ENCODE measurements at regions not wholly inside any gene's neighbourhood (a gene's known extent, or its start where the extent isn't known, plus 50 kb on each side); places are given as distances from the start of the nearest gene placed in this dataset.

DNA sequence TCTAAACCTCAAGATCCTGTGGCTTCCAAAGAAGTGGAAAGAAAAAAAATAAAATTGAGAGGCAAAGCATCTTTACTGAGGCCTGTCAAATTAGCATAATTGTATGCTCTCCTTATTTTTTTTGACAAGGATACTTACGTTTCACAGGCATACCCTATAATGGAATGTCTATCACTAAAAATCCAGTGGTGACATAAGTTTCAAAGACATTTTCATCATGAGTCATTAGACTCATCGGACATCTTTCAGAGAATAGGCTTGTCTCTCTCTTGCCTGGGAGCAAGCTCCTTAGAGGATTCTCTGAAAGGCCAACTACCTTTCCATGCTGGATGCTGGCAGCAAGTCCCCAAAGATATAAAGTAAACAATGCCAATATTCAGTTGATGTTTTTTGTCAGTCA is 380.7 kb upstream of the STEAP1 start:
- POLR2A ChIA-PET = no interaction called here
- CTCF ChIA-PET (ENCODE audit: low intra/inter-chr PET ratio) = no interaction called here
- no peak overlapping the region for H3K4me3 ChIP-seq
- FAIRE-seq (no peak), ATAC-seq (no peak), DNase-seq (ENCODE audit: extremely low read depth in 1 of 4, low spot score in 3 of 4) (no peak)
- no peaks in the 10 kb centered on the region for H4K20me1 ChIP-seq (replicated peaks; ENCODE audit: control insufficient read depth, insufficient read depth, low read length)
- no peaks in the 10 kb centered on the region for H3K36me3 ChIP-seq (ENCODE audit: control insufficient read depth, insufficient read depth, low read length)
- no peaks in the 10 kb centered on the region for H3K9me3 ChIP-seq (replicated peaks; ENCODE audit: control insufficient read depth, insufficient read depth, low read depth, low read length)
- H3K27ac ChIP-seq (ENCODE audit: extremely low read depth, low read depth, low read length) = no peak overlapping the region
- no peaks in the 10 kb centered on the region for H3K9me1 ChIP-seq (ENCODE audit: control insufficient read depth, insufficient read depth, low read length)
- no peaks in the 10 kb centered on the region for H3K79me2 ChIP-seq (ENCODE audit: control insufficient read depth, insufficient read depth, low read length)
- no peaks in the 10 kb centered on the region for H3K4me1 ChIP-seq (replicated peaks in 1 of 2; ENCODE audit: control insufficient read depth in 2 of 2, insufficient read depth in 2 of 2, low read length in 2 of 2)
- BruUV-seq (replicated peaks) = no TSS peak
- no peak overlapping the region for H3K4me2 ChIP-seq (ENCODE audit: insufficient read depth, low read length)
- intact Hi-C loops (cut with micrococcal nuclease) (no loop called here), in situ Hi-C loops (cut with MboI) (no loop called here)
- H3K27me3 ChIP-seq (ENCODE audit: control insufficient read depth in 2 of 2, insufficient read depth in 2 of 2, low read length in 2 of 2) = no peaks in the 10 kb centered on the region
- 0% methylated on average over 2 of the region's 2 CpGs for WGBS (ENCODE audit: insufficient coverage, low coverage, missing lambda C conversion rate)
- H3K9ac ChIP-seq (ENCODE audit: insufficient read depth in 1 of 2, low read depth in 2 of 2, low read length in 2 of 2) = no peak overlapping the region
- no peak overlapping the region for H2AFZ ChIP-seq (ENCODE audit: low read depth, low read length)
- no peak for TF ChIP-seq PYGO2 (tag; IDR thresholded peaks at IDR 0.05)
- TF ChIP-seq IRF1 (CRISPR knock-in tag; IDR thresholded peaks at IDR 0.05; ENCODE audit: borderline replicate concordance) = no peak
- TF ChIP-seq SAP30 (IDR thresholded peaks at IDR 0.05; ENCODE audit: borderline replicate concordance, insufficient read depth, low read depth, low read length, poor library complexity, severe bottlenecking) = no peak
- TF ChIP-seq TAF1 (IDR thresholded peaks at IDR 0.05; ENCODE audit: control insufficient read depth, extremely low read depth, insufficient read depth, low read length, severe bottlenecking) = no peak
- TF ChIP-seq, protein P1, sequence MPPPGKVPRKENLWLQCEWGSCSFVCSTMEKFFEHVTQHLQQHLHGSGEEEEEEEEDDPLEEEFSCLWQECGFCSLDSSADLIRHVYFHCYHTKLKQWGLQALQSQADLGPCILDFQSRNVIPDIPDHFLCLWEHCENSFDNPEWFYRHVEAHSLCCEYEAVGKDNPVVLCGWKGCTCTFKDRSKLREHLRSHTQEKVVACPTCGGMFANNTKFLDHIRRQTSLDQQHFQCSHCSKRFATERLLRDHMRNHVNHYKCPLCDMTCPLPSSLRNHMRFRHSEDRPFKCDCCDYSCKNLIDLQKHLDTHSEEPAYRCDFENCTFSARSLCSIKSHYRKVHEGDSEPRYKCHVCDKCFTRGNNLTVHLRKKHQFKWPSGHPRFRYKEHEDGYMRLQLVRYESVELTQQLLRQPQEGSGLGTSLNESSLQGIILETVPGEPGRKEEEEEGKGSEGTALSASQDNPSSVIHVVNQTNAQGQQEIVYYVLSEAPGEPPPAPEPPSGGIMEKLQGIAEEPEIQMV (tag; conservative IDR thresholded peaks at IDR 0.05; ENCODE audit: low read depth) = no peak
- TF ChIP-seq ETS1 (conservative IDR thresholded peaks at IDR 0.05; ENCODE audit: control insufficient read depth, low read depth, low read length) = no peak
- TF ChIP-seq, protein P2, sequence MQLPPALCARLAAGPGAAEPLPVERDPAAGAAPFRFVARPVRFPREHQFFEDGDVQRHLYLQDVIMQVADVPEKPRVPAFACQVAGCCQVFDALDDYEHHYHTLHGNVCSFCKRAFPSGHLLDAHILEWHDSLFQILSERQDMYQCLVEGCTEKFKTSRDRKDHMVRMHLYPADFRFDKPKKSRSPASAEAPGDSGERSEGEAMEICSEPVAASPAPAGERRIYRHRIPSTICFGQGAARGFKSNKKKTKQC (CRISPR knock-in tag; IDR thresholded peaks at IDR 0.05) = no peak
- no peak for TF ChIP-seq XRCC4 (IDR thresholded peaks at IDR 0.05; ENCODE audit: extremely low read depth, insufficient read depth, insufficient read length)
- TF ChIP-seq ZNF431 (CRISPR knock-in tag; IDR thresholded peaks at IDR 0.05) = no peak
- no peak for TF ChIP-seq IRF9 (tag; IDR thresholded peaks at IDR 0.05)
- no peak for TF ChIP-seq SMARCA4 (IDR thresholded peaks at IDR 0.05)
- TF ChIP-seq, protein P3, sequence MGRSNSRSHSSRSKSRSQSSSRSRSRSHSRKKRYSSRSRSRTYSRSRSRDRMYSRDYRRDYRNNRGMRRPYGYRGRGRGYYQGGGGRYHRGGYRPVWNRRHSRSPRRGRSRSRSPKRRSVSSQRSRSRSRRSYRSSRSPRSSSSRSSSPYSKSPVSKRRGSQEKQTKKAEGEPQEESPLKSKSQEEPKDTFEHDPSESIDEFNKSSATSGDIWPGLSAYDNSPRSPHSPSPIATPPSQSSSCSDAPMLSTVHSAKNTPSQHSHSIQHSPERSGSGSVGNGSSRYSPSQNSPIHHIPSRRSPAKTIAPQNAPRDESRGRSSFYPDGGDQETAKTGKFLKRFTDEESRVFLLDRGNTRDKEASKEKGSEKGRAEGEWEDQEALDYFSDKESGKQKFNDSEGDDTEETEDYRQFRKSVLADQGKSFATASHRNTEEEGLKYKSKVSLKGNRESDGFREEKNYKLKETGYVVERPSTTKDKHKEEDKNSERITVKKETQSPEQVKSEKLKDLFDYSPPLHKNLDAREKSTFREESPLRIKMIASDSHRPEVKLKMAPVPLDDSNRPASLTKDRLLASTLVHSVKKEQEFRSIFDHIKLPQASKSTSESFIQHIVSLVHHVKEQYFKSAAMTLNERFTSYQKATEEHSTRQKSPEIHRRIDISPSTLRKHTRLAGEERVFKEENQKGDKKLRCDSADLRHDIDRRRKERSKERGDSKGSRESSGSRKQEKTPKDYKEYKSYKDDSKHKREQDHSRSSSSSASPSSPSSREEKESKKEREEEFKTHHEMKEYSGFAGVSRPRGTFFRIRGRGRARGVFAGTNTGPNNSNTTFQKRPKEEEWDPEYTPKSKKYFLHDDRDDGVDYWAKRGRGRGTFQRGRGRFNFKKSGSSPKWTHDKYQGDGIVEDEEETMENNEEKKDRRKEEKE (IDR thresholded peaks at IDR 0.05; ENCODE audit: borderline replicate concordance in 1 of 2, control insufficient read depth in 1 of 2, low read depth in 2 of 2, low read length in 1 of 2) = no peak

Data from K562 (cell line).